Activated CD8-positive, alpha-beta memory T cell treated with anti-CD3 and anti-CD28 coated beads for 1 hour (primary cell): ENCODE measurements at regions not wholly inside any gene's neighbourhood (a gene's known extent, or its start where the extent isn't known, plus 50 kb on each side); places are given as distances from the start of the nearest gene placed in this dataset.
"Not testable (repeated sequence)": the region's sequence is repeated elsewhere in the genome, so short reads cannot be mapped to it uniquely, and the experiment has no call there.

Source experiments
- DNase-seq, 2 donors: peaks; one replicate each; pipeline ENCODE4 v3.0.0-alpha.2; 2020; ENCODE audit warnings: low read depth in 1 of 2; ENCODE audit errors: extremely low read depth in 1 of 2

DNA sequence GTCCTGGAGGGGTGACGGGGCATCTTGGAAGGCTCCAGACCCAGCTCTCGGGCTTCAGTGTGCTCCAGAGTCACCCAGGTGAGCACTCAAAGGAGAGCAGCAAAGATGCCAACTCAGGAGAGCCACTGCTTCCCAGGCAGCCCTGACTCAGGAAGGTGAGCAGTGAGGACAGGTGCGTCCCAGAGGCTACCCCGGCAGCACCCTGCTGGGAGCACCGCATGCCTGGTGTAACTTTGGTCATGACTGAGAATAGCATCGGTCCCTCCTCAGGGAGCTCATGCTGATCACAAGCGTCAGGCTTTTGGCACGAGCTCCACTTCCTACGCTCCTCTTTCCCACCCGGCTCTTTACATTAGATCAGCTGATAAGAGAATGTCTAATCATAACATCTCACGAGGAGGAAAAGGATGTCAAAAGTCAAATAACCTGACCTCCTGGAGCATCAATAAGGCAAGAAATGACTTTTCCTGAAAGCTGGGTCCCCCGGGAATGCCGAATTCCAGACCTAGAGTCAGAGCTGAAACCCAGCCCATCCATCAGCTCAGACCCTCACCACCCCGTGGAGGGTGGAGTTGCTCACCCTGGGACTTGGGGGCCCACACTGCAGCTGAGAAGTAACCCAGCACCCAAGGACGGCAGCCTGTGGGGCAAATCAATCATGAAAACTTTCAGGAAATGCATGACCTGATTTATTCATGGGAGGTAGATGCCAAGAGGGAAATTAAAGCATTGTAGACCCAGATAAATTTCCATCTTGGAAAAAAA lies 248.8 kb downstream of the ACKR3 start:
- DNase-seq = no peak

DNA sequence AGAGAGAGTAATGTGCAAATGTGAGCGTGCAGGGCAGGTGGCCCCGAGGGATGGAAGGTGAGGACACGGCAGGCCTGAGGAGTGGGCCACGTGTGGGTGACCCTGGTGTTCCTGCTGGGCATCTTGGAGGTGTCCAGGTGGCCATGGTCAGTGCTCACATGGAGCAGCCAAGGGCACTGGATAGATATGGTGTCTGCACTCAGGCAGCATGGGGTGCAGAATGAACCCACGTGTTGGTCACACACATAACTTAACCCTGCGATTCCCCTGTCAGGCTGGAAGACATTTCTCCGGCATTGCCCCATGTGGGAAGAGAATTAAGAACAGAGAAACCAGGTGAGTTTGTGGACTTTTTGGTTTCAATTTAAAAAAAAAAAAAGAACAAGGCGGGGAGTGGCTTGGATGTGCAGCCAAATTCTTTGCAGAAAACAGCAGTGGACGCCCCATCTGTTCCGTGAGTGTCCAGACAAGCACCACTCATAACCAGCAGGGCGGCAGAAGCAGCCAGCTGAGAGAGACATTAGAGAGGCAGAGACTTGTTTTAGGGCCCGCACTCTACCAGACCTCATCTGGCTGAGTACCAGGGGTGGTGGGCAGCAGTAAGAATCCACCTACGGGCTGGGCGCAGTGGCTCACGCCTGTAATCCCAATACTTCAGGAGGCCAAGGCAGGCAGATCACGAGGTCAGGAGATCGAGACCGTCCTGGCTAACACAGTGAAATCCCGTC lies 249.8 kb downstream of the ACKR3 start:
- DNase-seq = no peak

DNA sequence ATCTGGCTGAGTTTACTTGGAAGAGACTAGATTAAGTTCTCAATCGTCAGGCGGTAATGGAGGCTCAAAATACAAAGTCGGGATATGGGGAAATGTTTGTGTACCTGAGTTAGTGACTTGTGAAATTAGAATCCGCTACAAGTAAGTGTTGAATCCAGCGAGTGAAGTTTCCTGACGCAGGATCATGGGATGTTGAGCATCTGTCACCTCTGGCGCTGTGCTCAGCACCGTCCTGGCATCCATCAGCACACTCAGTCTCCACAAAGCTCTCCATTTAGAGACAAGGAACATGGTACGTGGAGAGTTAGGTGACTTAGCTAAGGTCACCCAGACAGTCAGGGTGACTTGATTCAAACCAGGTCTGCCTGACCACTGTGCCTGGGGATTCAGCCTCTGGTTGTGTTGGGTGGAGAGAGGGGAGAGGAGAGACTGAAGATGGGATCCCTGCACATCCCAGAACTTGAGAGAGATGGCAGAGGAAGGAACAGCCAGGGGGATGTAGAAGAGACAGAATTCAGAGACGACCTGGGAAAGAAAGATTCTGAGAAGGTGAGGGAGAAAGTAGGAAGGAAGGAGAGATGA lies 251.2 kb downstream of the ACKR3 start:
- DNase-seq = no peak

DNA sequence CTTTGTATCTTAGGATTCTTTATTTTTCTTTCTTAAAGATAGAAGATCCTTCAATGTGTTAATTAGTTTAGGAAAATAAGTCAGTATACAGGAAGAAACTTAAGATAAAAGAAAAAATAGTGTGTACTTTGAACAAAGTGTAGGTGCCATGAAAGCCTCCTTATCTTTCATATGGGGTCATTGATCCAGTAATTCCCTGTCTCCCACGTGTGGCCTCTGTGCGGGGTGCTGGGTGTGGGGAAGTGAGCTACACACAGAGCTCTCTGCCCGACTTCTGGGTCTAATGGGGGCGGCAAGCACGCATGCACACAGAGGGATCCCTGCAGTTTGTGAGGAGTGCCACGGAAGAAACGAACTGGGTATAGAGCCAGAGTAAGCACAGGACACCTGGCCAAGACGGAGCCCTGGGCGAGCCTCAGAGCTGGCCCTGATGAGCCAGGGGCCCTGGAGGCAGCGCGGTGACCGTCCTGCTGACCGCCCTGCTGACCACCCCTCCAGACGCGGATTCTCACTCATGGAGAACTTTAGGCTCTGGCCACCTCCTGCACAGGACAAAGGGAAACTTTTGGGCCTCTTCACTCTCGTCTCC lies 253.5 kb downstream of the ACKR3 start:
- no peak for DNase-seq

DNA sequence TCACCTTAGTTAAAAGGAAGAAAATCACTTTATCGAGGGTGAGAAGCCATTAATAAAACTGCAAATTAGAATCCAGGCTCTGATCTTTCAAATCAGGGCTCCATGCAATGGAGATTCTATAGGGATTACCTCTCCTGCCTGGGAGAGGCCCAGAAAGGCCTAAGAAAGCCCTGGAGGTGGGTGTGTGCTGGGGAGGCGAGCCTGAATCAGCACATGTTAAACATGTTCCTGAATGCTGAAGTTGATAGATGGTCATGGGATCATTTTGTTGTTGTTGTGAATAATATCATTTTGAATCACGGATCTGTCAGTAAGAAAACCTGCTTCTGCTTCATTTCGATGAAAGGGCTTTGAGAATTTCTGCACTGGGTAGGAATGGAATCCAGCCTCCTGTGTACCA lies 254.3 kb downstream of the ACKR3 start:
- no peak for DNase-seq

DNA sequence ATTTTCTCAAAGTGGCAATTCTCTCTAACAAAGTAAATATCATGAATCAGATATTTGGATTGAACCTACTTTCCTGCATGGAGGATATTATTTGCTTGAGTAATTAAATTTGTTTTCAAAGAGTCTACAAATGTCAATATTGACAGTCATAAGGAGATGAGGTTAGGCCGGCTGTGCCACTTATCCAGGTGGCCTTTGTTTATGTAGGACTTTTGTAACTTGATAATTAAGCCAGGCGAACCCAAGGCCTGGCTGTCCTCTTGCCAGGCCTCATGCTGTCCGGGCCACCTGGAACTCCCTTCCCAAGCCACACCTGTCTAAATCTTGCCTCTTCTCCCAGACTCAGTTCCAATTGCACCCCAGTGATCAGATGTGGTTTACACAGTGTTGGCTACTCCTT lies 255.2 kb downstream of the ACKR3 start:
- no peak for DNase-seq

DNA sequence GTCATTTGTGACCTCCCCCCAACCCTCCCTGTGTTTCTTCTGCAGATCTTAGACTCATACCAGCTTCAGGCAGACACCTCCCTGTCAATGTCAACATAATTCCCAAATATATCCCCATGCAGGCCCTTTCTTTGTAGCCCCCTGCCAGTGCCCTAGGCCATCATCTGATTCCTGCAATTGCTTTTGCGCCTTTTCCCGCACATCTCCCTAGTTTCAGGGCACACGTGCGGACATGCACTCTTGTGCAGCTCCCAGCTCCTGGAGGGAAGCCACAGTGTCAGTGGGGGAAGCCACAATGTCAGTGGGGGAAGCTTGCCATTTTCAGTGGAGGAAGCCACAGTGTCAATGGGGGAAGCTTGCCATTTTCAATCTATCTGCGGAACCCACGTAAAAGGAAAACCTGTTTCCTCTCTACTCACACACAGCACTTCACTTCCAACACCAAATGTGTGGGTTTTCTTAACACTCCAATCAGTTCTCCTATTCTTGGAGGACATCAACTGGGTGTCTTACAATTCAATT lies 256.4 kb downstream of the ACKR3 start:
- no peak for DNase-seq

DNA sequence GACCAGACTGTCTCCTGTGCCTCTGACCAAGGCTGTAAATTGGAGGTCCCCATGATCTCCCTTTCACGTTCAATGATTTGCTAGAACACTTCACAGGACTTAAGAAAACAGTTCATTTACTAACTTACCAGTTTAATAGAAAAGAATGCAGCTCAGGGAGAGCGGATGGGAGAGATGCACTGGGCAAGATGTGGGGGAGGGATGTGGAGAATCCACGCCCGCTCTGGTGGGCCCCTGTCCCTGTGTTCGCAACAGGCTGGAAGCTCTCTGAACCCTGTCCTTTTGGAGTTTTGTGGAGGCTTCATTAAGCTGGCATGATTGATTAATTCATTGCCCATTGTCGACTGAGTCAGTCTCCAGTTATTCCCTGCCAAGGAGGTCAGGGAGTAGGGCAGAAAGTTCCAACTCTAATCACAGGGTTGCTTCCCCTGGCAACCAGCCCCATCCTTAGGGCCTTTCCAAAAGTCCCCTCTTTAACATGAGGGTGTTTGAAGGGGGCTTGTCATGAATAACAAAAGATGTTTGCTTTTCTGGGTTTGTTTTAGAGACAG lies 257.1 kb downstream of the ACKR3 start:
- no peak for DNase-seq

DNA sequence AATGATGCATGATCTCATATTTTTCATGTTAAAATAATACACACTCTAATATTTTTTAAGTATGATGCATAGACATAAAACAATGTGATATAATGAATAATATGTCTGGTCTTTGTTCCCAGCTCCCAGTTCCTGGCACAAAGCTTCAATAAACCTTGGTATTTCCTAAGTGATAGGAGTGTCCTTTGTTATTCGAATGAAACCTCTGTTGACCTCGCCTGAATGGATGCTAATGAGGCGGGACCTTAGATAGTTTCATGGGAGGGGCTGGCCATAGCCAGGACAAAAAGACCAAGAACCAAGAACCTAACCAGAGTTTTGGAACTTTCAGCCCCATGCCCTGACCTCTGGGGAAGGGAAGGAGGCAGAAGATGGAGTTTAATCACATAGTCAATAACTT lies 257.7 kb upstream of the COPS8 start:
- no peak for DNase-seq

DNA sequence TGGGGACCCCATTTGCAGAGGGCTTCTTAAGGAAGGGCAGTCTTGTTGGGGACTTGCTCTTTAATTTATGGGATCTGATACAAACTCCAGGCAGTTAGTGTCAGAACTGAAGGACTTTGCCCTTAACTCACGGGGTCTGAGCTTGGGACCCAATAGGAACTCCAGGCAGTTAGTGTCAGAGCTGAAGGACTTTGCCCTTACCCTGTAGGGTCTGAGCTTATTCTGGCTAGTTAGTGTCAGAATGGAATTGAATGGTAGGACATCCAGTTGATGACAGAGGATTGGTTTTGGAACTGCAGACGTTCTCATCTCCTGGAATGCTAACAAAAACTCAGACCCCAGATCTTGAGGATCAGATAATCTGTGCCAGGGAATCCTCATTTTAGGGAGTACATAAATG lies 256.9 kb upstream of the COPS8 start:
- DNase-seq = no peak

DNA sequence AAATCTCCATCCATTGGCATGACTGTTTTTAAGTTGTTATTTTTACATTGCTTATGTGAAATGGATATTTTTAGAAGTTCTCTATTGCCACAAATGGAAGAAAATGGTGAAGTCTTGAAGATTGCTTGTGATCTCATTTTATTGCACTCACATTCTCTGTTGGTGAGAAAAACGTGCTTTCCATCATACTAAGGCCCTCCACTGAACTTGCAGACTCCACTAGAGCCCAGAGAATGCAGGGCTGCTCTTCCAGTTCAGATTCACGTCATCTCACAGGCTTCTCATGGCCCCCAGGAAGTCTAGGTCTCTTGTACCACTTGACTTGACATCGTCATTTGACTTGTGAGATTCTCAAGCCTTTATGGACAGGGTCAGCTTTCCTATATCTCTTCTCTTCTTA lies 254.8 kb upstream of the COPS8 start:
- DNase-seq = no peak

DNA sequence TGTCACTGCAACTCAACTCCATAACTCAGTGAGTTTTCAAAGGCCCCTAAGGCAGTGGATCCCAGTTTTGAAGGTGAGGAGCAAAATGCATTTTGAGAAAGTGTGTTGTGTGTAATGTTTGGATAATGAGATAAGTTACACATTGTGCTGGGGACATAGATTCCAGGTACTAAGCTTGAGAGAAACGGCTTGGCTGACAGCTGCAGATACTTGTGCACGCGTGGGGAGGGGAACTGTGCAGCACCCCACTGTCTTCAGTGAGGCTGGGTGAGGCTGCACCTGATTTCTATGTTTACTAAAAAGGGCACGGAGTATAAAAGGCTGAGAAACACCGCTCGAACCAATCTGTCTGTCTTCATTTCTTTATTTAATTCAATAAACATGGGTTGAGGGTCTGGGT lies 254.0 kb upstream of the COPS8 start:
- DNase-seq = no peak

DNA sequence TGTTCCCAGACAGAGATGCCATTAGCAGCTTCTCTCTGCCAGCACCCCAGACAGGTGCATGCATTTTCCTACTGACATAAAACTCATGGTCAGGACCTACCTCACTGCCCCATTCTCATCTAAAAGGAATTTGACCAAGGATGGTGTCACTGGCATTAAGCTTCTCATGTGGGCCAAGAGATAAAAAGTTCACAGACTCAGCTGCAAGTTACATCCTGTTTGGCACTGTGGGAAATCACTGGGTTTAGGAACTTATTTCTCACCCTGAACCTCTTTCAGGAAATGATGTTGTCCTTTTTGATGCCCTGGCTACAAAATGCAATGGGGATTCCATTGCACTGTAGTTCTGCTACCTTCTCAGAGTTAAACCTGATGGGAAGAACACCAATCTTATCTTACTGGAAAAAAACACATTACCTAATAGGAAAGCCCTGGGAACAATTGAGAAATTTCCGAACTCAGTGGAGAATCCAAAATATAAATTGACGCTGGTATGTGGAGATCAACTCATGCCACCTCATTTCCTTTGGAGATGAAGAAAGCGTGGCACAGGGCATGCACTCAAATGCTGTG lies 252.1 kb upstream of the COPS8 start:
- DNase-seq = no peak

DNA sequence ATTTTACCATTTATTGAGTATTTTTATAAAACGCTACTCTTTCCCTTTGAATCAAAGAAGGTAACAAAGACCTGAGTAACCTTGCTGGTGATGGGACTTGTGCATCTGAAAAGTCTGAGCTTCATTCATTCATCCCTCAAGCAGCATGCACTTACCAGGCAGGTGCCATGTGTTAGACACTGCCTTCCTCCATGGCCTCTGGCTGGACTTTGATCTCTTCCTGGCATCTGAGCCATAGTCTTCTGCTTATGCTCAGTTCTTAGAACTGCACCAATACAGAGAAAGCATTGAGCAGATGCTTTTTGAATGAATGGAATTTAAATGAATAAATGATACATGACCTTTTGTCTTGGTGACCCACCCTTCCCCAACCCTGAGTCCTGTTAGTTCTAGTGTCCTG lies 251.4 kb upstream of the COPS8 start:
- no peak for DNase-seq

DNA sequence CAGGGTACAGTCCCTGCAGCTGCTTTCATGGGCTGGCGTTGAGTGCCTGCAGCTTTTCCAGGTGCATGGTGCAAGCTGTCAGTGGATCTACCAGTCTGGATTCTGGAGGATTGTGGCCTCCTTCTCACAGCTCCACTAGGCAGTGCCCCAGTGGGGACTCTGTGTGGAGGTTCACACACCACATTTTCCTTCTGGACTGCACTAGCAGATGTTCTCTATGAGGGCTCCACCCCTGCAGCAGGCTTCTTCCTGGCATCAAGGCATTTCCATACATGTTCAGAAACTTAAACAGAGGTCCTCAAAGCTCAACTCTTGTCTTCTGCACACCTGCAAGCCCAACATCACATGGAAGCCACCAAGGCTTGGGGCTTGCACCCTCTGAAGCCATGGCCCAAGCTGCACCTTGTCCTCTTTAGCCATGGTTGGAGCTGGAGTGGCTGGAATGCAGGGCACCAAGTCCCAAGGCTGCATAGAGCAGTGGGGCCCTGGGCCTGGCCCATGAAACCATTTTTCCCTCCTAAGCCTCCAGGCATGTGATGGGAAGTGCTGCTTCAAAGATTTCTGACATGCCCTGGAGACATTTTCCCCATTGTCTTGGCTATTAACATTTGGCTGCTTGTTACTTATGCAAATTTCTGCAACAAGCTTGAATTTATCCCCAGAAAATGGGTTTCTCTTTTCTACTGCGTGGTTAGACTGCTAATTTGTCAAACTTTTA lies 250.2 kb upstream of the COPS8 start:
- DNase-seq = no peak

DNA sequence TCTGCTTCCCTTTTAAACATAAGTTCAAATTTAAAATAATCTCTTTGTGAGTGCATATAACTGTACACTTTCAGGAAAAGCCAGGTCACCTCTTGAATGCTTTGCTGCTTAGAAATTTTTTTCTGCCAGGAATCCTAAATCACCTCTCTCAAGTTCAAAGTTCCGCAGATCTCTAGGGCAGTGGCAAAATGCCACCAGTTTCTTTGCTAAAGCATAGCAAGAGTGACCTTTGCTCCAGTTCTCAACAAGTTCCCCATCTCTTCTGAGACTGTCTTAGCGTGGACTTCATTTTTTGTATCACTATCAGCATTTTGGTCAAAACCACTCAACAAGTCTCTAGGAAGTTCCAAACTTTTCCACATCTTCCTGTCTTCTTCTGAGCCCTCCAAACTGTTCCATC lies 249.7 kb upstream of the COPS8 start:
- not testable (repeated sequence) for DNase-seq

DNA sequence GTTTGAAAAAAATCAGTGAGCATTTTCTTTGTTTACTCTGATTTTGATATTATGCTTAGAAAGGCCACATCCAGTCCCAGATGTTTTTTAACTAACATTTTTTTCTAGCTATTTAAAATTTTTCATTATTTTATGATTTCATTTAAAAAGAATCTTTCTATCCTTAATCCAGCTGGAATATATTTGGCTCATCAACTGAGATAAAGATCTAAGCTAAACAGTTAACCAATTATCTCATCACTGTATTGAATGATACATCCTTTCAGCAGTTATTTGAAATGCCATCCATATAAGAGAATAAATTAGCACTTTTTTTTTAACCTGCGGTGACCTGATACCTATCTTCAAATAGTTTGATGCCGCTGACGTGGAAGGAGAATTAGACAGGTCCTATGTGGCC lies 245.5 kb upstream of the COPS8 start:
- no peak for DNase-seq

DNA sequence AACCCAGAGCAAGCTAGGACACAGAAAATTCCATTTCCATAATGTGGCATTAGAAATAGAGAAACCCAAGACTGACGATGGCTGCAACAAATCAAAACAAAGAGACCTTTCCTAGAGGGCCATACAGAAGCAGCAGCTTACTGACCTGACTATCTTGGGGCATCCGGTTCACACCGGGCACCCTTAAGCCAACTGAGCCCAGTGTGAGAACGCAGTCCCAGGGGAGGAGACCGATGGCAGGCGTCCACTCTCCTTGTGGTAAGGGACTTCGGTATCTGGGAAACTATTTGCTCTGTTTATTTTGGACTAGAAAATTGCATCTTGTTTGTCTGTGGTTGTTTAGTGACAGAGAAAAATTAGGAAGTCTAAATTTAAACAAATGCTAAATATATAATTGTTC lies 244.8 kb upstream of the COPS8 start:
- DNase-seq = no peak

DNA sequence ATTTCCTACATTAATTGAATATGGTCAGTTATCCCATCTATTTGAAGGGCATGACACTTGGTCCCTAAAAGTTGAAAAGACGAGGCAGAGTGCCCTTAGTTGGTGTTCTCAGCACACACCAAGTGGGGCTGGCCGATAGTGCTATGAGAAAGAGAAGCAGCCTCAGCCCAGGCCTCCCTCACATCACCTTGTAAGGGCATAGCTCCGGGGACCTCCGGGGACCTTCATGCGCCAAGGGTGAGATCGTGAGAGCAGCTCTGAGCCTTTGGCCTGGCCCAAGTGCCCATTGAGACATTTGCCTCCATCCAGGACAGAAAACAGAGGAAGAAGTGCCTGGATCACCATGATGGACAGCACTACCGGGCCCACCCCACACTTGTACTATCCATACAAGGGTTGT lies 244.3 kb upstream of the COPS8 start:
- DNase-seq = no peak
